GM18870 (cell line): ENCODE measurements at regions not wholly inside any gene's neighbourhood (a gene's known extent, or its start where the extent isn't known, plus 50 kb on each side); places are given as distances from the start of the nearest gene placed in this dataset.
A peak's percentile ranks its signal among the peaks of the same experiment; 100 is the strongest.

ENCODE experiments used
- ATAC-seq: cut with Tn5 transposase; IDR thresholded peaks from one replicate; pipeline ENCODE4 v1.9.1; 2021; ENCODE audit warnings: moderate library complexity; ENCODE audit not compliant: unreplicated experiment

DNA sequence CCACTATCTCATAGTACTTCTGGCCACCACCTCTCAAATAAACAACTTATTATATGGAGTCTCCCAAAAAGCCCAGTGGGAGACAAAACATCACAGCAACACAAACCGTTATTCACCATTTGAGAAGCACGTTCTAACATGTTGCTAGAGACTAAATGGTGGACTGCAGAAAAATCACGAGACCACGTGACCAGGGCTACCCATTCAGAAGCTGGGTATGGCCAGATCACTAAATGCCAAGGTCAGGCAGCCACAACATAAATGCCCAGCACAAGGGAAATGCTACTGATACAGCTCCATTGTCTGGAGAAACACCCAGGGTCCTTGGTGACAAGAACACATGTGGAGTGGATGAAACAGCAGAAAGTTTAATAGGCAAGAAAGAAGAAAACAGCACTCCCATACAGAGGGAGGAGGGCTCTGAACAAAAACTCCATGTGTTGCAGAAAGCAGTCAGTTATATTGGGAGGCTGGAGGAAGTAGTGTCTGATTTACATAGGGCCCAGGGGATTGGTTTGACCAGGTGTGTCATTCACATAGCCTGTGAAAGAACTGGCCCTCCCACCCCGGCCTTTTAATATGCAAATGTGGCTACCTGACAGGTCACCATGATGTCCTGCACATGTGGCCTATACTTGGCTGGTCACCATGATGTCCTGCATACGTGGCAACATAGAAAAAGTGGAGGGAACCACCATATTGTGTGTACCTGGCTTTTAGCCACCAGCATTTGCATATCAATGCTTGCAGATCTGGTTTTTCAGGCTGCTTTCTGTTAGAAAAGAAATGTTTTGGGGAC is 97.2 kb downstream of the TRIM36 start:
- ATAC-seq: no peak

GRCh38 chr5:115070737-115071136 is 99.0 kb downstream of the TRIM36 start:
- no peak for ATAC-seq

DNA sequence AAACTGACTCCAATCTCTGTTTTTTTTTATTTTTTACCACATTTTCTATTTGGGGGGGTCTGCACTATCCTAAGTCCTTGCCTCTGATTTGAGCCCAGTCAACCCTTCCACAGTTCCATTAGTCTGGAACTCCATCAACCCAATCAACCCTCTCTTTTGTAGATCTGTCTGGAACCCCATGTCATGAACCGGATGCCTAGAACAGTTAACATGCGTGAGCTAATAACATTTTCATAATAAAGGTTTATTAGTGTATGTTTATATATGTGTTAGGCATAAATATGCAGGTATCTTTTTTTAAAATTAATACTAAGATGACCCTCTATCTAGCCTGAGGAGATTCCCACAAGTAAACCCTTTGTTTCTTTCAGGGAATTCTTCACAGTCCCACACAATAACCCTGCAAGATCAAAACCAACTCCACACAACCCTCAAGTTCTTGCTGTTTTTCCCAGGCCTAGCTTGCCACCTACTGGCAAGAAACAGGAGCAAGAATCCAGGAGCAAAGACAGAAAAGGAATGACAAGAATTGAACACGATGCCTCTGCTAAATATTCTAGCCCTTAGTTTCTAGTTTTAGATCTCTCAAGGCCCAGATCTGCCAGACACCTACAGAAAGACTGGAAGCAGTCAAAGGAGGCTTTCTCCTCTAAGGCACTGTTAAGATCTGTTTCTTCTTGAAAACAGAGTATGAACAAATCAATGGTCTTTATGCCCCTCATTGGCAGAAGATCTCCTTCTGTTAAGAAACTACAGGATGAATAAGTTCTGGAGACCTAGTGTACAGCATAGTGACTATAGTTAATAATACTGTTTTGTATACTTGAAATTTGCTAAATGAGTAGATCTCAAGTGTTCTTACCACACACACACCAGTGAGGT is 100.4 kb downstream of the TRIM36 start:
- peak; percentile 34 for ATAC-seq

- ATAC-seq: peak; percentile 90
These were observed 101.2 kb downstream of the TRIM36 start for GRCh38 chr5:115068239-115069086.

- ATAC-seq: no peak
These were observed 105.3 kb downstream of the TRIM36 start for GRCh38 chr5:115064380-115064779.

DNA sequence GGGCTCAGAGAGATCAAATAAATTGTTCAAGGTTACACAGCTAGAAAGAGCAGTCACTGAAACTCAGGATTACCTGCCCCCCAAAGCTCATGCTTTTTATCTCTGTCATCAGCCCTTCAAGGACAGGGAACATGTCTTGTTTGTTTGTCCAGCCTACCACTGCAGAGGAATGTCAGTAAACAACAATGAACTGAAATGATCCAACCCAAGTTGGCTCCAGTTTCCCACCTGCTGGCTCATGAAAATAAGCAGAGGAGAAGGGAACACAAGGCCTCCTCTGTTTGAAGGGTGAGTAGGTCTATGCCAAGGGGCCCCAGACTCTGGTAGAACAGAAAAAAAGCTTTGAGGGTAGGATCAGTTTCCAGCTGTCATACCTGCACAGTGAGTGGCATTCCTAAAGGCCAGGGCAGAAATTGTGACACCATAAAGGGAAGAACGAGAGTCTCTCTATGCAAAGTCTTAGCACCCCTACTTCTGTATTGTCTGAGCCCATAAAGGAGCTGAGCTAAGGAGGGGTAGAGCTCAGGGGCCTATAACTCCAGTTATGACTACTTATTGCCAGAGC is 115.2 kb downstream of the TRIM36 start:
- no peak for ATAC-seq

DNA sequence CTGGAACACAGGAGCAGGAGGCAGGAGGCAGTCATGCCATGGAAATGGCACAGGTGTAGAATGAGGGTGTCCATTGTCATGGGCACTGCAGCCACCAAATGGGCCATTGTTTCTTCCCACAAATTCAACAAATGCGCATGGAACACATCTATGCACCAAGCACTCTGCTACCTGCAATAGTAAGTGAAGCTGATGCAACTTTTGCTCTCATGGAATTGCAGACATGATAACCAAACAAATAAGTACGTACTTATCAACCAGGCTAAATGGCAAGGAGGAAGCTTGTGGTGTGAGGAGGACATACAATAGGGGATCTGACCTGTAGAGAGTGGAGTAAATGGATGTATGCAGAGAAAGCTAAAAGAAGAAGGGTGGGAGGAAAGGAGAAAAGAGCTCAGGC is 116.8 kb downstream of the TRIM36 start:
- no peak for ATAC-seq

- ATAC-seq: no peak
These were observed 118.8 kb downstream of the TRIM36 start for GRCh38 chr5:115050866-115051265.

DNA sequence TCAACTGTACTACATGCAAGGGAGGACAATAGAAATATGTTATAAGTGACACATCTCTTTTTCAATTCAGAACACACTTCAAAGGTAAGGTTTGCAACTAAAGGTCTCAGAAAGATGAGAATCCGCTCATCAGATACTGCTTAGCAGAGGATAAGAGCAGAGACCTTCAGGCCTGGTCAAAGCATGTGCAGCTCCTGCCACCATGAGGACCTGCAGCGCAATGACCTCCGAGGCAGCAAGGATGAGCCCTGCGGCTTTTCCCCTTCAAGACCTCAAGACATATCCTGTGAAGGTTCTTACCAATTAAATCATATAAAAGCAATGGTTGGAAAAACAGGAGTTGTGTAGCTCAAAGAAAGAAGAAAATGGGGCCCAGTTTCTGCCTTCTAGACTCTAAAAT is 135.8 kb downstream of the TRIM36 start:
- ATAC-seq: no peak

DNA sequence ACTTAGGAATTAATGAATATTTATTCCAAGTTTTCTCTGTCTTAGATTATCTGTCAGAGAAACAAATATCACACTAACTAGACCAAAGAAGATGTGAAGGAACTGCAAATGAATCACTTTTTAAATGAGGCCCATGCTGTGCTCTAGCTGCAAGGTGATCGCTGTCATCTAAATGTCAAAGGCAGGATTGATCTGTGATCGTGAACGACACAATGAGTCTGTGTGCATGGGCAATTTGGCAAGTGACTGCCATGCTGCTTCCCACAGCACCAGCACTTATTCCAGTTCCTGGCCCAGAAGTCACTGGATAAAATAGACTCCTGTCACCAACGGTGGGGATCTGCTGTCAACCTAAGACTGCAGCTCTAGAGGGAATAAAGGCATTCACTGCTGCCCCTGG is 141.2 kb downstream of the TRIM36 start:
- ATAC-seq: no peak

DNA sequence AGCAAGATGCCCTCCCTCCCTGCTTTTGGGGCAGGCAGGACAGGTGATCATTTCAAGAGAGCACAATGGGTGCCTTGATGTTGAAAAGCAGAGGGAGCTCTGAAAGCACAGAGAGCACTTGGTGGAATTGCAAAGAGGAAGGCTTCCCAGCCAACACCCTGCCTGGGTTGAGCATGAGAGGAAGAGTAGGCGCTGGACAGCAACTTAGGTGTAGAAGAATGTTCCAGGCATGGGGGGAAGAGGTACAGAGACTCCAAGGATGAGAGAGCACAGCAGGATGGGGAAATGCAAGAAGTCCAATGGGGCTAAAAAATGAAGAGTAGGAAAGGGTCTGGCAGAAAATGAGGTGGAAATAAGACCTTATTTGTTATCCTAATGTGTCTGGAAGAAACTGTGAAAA is 144.8 kb downstream of the TRIM36 start:
- no peak for ATAC-seq

DNA sequence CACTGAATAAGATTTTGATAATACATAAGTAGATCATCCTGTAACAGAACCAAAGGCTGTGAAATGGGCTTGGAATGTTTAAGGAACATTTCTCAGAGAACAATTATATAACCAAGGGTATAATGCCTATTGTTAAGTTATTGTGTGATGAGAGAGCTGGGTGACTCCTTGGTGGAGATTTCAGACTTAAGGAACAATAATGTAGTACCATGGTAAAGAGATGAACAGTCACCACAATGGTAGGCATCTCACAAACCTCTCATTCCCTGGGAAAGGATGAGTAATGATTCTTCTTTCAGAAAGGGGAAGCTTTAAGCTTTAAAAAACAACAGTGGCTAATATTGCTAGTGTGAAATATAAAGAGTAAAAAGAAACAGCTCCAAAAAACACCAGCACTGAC is 147.4 kb downstream of the TRIM36 start:
- ATAC-seq: no peak

DNA sequence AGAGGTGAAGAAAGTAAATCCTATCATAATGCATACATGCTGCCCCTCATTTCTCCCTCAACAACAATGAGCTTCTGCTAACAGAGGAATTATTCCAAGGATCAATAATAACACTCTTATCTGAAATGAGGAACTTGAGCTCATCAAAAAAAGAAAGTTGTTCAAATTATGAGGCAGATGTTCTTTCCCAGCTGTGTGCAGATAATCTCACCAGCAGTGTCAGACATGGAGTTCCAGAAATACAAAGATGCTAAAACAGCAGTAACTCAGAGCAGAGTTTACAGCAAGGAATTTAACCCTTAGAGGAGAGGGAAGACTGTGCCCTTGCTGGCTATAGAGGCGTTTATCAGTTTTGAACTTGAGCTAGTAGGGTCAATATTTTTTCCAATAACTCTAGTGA is 153.1 kb downstream of the TRIM36 start:
- ATAC-seq: no peak

DNA sequence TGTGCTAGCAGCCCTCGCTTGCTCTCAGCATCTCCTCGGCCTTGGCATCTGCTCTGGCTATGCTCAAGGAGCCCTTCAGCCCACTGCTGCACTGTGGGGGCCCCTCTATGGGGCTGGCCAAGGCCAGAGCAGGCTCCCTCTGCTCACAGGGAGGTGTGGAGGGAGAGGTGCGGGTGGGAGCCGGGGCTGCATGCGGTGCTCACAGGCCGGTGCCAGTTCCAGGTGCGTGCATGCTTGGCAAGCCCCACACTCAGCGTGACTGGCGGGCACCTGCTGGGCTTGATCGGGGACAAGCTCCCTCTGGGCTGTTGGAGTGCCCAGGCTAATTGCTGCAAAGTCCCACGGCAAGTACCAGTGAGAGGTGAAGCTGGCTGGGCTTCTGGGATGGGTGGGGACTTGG is 170.5 kb downstream of the TRIM36 start:
- no peak for ATAC-seq

DNA sequence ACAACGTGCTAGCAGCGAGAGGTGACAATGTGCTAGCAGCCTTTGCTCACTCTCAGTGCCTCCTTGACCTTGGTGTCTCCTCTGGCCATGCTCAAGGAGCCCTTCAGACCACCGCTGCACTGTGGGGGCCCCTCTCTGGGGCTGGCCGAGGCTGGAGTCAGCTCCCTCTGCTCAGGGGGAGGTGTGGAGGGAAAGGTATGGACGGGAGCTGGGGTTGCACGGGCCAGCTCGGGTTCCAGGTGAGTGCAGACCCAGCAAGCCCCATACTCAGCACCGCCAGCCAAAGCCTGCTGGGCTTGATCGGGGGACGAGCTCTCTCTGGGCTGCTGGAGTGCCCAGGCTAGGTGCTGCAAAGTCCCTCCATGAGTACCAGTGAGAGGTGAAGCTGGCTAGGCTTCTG is 180.2 kb downstream of the TRIM36 start:
- no peak for ATAC-seq

- no peak for ATAC-seq
These were observed 181.6 kb downstream of the TRIM36 start for GRCh38 chr5:114988096-114988495.

- ATAC-seq: no peak
These were observed 184.9 kb downstream of the TRIM36 start for GRCh38 chr5:114984796-114985195.

GRCh38 chr5:114981111-114981510 is 188.6 kb downstream of the TRIM36 start:
- ATAC-seq: no peak

DNA sequence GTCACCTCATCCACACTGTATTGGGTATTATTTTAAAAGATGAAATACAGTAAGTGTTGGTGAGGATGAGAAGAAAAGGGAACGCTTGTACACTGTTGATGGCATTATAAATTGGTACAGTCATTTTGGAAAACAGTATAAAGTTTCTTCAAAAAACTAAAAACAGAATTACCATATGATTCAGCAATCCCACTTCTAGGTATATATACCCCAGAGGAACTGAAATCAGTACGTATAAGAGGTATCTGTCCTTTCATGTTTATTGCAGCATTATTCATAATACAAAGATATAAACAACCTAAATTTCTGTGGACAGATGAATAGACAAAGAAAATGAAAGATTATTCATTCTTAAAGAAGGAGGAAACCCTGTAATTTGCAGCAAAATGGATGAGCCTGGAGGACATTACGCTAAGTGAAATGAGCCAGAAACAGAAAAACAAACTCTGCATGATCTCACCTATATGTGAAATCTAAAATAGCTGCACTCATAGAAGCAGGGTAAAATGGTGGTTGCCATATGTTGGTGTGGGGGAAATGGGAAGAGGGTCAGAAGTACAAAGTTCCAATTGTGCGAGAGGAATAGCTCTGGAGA is 191.6 kb downstream of the TRIM36 start:
- peak; percentile 87 for ATAC-seq

- no peak for ATAC-seq
These were observed 200.2 kb downstream of the TRIM36 start for GRCh38 chr5:114969482-114969881.

GRCh38 chr5:114957384-114957783 is 212.3 kb downstream of the TRIM36 start:
- ATAC-seq: peak; percentile 73
